H1 (cell line): ENCODE measurements at regions not wholly inside any gene's neighbourhood (a gene's known extent, or its start where the extent isn't known, plus 50 kb on each side); places are given as distances from the start of the nearest gene placed in this dataset.

Experiments used
- CBX5 ChIP-seq: fragments of 300-800, 300-1000 bp; sonication (generic); IDR thresholded peaks from 2 replicates; pipeline ENCODE4 v1.7.1; 2016; ENCODE audit warnings: antibody characterized with exemption, low read length, low read depth
- CREB1 ChIP-seq: IDR thresholded peaks from 2 replicates; pipeline ENCODE4 v1.6.1; 2012; ENCODE audit warnings: inconsistent platforms
- CTCF ChIP-seq, 3 experiments: IDR thresholded peaks; 1 replicate in 2 of 3; 2 replicates in 1 of 3; pipeline versions ENCODE4 v1.5.1 to v1.6.1; 2011; ENCODE audit warnings: low read length in 3 of 3, mild to moderate bottlenecking in 3 of 3, inconsistent platforms in 2 of 3, low read depth in 1 of 3, moderate library complexity in 1 of 3; ENCODE audit not compliant: insufficient read depth in 1 of 3; ENCODE audit errors: control extremely low read depth in 1 of 3
- EP300 ChIP-seq, 2 experiments: IDR thresholded peaks; 1 replicate in 1 of 2; 2 replicates in 1 of 2; pipeline ENCODE4 v1.6.1; 2011 to 2012; ENCODE audit warnings: low read depth in 2 of 2, low read length in 2 of 2, mild to moderate bottlenecking in 2 of 2, borderline replicate concordance in 1 of 2, inconsistent platforms in 1 of 2, moderate library complexity in 1 of 2
- EZH2 ChIP-seq: fragments of 200-600 bp; sonication (generic); IDR thresholded peaks from 2 replicates; pipeline ENCODE4 v1.7.1; 2012; ENCODE audit warnings: low read depth, mild to moderate bottlenecking, moderate library complexity, low read length, inconsistent platforms; ENCODE audit not compliant: severe bottlenecking
- GTF2F1 ChIP-seq: IDR thresholded peaks from 2 replicates; pipeline ENCODE4 v1.6.1; 2012; ENCODE audit warnings: low read depth, low read length, improper control_type of control experiment, borderline replicate concordance
- PHF8 ChIP-seq: fragments of 200-600 bp; sonication (generic); conservative IDR thresholded peaks from 2 replicates; pipeline ENCODE4 v1.7.1; 2012; ENCODE audit warnings: low read depth, mild to moderate bottlenecking, inconsistent platforms, low read length, moderate library complexity
- POLR2A ChIP-seq, 2 experiments: IDR thresholded peaks; 1 replicate in 1 of 2; 2 replicates in 1 of 2; pipeline ENCODE4 v1.6.1; 2011; ENCODE audit warnings: low read depth in 2 of 2, low read length in 2 of 2, mild to moderate bottlenecking in 2 of 2; ENCODE audit errors: control extremely low read depth in 1 of 2
- SP1 ChIP-seq: IDR thresholded peaks from 2 replicates; pipeline ENCODE4 v1.6.1; 2011; ENCODE audit warnings: low read depth, low read length
- YY1 ChIP-seq: IDR thresholded peaks from 2 replicates; pipeline ENCODE4 v1.6.1; 2011; ENCODE audit warnings: low read depth, mild to moderate bottlenecking, low read length

DNA sequence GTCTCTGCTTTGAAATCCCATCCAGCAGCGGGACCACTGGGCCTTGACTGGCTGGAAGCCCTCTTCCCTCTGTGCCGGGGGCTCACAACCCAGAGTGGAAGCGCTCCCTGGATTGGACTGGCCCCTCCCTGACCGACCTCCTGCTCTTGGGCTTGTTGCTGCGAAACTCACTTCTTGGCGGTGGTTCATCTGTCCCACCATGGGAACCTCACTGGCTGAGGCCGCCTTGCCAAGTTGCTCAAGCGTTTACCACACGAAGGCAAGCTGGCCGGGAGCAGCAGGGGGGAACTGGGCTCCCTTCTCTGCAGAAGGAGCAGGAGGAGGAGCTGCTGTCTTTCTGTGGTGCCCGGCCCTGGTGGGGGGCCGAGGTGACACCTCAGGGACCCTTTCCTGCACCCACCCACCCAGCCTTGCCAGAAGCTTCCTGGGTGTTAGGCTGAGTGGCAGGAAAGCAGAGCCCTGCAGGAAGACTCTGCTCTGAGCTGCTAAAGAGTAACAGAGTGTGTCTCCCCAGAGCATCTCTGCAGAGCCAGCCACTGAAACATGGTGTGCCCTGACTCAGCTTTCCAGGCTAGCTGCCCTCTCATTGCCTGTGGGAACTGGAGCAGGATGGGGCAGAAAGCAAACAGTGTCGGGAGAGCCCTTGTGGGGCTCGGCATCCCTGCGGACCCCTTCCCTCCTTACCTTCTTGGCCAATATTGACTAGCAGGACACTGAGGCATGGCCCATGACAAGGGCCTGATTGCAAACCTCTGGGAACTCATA, 88.5 kb upstream of the ALX4 start:
- TF ChIP-seq EP300 (IDR thresholded peaks at IDR 0.05; ENCODE audit: borderline replicate concordance in 1 of 2, low read depth in 2 of 2, low read length in 2 of 2) (no peak), CTCF (IDR thresholded peaks at IDR 0.05; ENCODE audit: control extremely low read depth in 1 of 3, insufficient read depth in 1 of 3, low read depth in 1 of 3, low read length in 3 of 3) (no peak), POLR2A (IDR thresholded peaks at IDR 0.05; ENCODE audit: control extremely low read depth in 1 of 2, low read depth in 2 of 2, low read length in 2 of 2) (no peak), YY1 (no peak), EZH2 (no peak), CBX5 (no peak), SP1 (no peak), GTF2F1 (no peak), PHF8 (no peak), CREB1 (no peak)
